ENCODE measurements at regions not wholly inside any gene's neighbourhood (a gene's known extent, or its start where the extent isn't known, plus 50 kb on each side); places are given as distances from the start of the nearest gene placed in this dataset.
"Not testable (repeated sequence)": the region's sequence is repeated elsewhere in the genome, so short reads cannot be mapped to it uniquely, and the experiment has no call there.

DNA sequence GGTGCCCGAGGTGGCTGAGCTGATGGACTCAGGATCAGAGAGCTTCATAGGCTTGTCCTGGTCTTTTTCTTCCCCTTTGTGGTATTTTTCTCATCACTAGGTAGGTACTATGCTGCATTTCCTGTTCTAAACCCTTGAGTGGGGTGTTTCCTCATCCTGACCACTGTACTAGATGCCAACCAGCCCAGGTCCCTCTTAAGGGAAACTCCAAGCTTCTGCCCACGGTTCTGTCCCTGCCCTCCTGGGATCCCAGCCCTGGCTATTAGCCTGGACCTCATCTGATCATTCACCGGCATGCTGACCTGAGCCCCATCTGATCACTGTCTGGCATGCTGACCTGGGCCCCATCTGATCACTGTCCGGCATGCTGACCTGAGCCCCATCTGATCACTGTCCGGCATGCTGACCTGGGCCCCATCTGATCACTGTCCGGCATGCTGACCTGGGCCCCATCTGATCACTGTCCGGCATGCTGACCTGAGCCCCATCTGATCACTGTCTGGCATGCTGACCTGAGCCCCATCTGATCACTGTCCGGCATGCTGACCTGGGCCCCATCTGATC, 207.6 kb downstream of the NDUFA10 start:
- DNase-seq: not testable (repeated sequence)

DNA sequence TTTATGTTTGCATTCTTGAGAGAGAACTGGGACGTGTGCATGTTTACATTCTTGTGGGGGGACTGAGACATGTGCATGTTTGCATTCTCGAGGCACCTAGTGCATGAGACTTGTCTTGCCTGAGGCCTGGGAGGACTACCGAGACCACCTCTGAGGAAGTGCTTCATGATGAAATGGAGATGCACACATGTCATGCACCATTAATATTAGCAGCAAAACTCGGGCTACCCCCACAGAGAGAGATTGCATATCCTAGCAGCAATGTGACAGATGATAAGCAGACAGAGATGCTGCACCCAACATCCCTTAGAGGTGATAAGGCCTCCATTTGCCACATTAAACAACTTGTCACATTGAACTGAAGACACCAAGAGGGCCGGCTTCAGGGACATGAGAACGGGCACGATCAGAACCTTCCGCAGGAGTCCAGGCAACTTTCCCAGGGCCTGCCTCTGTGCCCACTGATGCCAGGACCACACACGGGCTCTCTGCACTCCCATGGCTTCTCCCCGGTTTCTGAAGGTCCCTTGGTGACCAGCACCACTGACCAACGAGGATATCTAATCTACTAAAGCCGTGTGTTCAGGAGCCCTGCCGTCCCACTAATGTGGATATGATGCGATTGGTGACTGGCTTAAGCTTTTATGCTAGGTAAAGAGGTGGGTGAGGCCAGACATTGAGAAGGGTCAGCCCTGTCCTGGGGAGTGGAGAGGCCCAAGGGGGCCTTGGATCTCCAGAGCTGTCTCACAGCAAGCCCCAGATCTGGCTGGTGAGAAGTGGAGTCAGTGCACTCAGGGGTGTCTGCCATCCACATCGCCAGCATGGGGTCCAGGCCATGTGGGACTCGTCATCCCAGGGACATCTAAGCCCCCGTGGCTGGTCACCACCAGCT, 208.3 kb downstream of the NDUFA10 start:
- no peak for DNase-seq

- no peak for DNase-seq
These were observed 209.5 kb downstream of the NDUFA10 start for GRCh38 chr2:239815671-239816070.

- no peak for DNase-seq
These were observed 210.1 kb downstream of the NDUFA10 start for GRCh38 chr2:239814861-239815601.

- no peak for DNase-seq
These were observed 210.9 kb downstream of the NDUFA10 start for GRCh38 chr2:239814116-239814860.

- no peak for DNase-seq
These were observed 211.7 kb downstream of the NDUFA10 start for GRCh38 chr2:239813261-239814115.

- no peak for DNase-seq
These were observed 213.2 kb downstream of the NDUFA10 start for GRCh38 chr2:239811806-239812560.

DNA sequence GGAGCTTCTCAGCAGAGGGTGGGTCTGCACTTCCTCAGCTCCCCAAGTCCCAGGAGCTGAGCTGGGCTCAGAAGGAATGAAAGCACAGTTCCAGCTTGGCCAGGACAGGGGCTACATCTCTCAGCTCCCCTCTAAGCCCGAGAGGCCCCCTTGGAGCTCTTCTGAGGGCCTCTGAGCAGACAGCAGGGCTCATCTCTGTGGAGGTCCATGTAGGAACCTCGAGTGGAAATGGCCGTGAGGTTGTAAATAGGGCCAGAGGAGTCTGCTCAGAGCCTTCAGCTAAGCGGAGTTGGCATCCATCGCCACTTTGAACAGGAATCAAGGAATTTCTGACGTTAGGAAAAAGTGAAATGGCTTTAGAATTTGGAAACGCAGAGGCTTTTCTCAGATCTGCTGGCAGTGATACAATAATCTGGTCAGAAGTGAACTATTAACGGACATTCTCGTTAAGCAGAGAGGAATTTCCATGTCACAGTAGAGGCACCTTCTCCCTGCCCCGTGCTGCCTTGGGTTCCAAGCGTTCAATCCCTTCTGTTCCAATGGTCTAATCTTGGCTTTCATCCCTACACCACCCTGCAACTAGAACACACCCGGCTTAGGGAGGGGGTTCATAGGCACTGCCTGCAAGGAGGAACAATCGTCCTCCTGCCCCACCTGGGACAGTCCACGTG, 213.9 kb downstream of the NDUFA10 start:
- no peak for DNase-seq

DNA sequence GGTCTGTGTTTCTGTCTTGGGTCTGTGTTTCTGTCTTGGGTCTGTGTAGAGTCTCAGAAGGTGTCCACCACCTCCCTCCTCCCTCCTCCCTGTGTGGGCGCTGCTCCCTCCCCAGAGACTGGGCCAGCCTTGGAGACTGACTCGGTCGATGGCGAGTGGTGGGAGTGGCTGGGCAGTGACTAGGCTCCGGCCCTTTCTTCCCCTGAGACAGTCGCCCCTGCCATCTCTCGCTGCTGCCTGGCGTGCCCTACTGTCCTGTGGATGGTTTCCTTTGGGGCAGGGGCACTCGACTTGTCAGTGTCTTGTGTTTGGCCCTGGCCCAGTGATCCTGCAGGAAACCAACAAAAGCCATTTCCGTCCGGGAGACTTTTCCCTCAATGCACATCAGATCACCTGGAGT, 215.8 kb downstream of the NDUFA10 start:
- DNase-seq: no peak

DNA sequence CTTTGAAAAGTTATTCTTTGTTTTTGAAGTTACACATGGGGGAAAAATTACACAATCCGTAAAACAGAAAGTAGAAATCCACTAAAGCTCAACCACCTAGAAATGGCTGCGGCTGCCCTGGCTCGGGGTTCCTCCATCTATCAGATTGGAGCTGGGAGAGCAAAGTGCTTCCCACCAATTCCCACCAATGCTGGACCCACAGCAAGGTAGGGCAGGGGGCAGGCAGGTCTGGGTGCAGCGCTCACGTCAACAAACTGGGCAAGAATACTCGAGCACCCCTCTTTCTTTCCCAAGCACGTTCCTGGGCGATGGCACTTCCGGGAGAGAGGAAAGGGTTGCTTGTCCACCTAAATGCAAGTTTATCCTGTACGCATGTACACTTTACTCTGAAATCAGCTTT, 217.6 kb downstream of the NDUFA10 start:
- no peak for DNase-seq

- no peak for DNase-seq
These were observed 218.2 kb downstream of the NDUFA10 start for GRCh38 chr2:239806758-239807434.

DNA sequence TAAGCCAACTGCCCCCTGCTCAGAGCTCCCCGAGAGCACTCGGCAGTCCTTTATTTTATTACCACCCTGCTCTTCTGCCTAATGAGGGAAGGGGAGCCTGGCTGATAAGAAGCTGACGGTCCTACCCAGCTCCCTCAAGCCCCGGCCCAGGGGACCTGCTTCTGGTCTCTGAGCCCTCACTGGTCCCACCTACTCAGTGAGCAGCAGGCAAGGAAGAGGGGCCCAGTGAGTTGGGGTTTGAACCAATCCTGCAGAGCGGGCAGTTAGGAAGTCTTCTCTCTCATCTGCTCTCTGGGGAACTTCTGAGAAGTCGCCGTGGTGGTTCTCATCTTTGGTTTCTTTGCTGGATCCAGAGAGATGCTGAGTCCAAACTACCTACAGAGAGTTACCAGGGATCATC, 218.9 kb downstream of the NDUFA10 start:
- DNase-seq: no peak

DNA sequence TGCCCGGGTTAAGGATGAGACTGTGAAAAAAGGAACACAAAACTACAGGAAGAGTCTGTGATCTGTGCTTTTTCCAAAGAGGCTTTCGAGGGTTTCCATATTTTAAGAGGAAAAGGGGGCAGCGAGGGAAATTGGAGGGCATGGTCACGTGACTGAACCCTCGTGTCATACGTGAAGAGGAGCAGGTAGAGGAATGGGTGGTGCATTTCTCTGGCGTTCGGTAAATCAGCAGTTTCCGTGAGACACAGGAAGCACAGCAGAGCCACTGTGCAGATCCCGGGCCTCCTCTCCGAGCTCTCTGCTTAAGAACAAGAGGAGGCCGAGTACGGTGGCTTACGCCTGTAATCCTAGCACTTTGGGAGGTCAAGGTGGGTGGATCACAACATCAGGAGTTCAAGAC, 219.7 kb downstream of the NDUFA10 start:
- DNase-seq: no peak

- DNase-seq: no peak
These were observed 220.2 kb downstream of the NDUFA10 start for GRCh38 chr2:239805043-239805329.

DNA sequence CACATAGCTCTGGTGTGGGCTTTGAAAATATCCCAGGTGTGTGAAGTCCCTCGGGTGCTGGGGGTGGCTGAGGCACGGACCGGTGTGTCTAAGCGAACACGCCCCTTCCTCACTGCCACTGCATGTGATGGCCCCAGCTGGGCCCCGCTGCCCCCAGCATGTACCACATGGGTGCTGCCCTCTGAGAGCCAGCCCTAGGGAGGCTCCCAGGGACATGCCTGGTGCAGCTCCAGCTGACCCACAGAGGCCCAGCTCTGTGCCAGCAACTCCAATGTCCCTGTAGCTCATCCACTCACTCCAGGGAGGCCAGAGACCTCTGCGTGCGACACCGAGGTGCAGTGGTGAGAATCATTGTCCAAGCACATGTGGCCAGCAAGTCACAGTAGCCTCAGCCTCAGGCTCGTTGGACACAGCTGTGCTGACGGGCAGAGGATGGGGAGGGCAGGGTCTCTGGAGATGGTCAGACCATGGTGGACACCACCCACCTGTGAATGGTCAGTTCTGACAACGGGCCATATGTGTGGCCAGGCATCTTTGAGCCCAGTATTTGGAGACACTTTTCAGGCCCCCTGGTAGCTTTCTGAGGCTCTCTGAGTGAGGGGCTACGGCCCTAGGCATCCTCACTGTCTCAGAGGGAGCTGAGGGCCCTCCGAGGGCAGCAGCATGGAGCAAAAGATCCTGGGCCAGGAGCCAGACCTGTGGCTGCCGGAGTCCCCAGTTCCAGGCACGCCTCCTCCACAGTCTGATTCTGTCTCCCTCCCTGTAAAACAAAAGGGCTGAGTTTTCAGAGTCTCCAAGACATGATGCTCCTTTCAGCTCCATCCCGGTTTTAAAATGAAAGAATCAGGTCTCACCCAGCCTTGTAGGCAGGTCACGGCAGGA, 220.7 kb downstream of the NDUFA10 start:
- DNase-seq: no peak

DNA sequence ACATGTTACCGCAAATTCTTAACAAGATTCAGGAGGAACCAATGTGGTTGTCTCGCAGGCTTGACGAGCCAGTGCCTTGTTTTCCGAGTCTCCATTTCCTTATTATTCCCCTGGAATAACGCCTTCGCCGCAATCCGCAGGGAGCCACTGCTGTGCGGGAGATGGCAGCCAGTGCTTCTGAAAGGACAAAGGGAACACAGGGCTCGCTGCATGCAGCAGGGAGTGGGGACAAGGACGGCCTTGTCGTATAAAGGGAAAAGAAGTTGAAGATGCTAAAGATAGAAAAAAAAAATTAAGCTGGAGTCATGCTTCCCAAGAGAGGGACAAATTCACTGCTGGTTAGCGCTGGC, 221.4 kb downstream of the NDUFA10 start:
- no peak for DNase-seq

DNA sequence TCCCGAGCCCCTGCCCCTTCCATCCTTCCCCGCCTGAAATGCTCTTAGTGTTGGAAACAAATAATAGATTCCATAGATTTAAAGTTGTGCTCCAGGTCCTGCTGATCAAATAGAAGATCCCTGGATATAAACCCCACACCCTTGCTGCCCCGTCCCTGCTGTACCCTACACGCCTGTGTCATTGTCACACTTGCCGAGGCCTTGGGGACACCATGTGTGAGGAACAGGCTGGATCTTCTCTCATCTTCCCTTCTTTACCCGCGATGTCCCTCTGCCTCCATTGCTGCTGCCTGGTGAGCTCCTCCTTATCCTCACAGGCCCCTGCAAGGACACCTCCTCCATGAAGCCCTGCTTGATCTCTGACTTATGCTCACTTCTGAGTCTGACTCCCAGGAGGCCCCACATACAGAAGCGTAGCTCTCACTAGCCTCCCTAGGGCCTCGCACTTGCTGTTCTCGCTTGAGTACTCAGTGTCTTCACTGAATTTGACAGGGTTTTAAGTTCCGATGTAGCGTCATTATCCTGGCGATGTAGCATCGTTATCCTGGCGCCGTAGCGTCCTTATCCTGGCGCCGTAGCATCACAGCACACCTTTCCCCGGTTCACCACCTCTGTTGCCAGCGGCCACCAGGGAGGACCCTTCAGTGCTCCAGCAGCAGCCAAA, 221.9 kb downstream of the NDUFA10 start:
- DNase-seq: no peak

DNA sequence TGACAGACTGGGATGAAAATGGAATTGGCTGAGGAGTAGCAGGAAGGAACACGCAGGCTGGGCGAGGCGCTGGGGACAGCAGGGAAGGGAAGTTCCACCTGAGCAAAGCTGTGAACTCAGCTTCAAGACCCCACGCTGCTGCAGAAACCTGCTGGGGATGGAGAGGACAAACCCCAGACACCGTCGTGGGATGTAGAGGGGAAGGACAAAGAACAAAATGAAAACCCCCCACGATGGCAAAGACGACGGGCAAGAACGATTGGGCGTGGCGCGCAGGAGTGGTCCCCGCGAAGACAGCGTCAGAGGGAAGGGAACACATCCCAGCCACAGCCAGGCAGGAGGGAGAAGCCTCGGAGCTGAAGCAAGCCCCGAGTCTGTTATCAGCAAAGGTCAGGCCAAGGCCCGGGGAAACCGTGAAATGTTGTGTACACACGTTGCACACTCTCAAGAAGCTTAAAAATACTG, 222.9 kb downstream of the NDUFA10 start:
- DNase-seq: no peak

Measured in activated CD4-positive, alpha-beta T cell treated with anti-CD3 and anti-CD28 coated beads, Interleukin-2, amount 50 U/mL, for 16 hours (primary cell).